ENCODE measurements at regions not wholly inside any gene's neighbourhood (a gene's known extent, or its start where the extent isn't known, plus 50 kb on each side); places are given as distances from the start of the nearest gene placed in this dataset.

DNA sequence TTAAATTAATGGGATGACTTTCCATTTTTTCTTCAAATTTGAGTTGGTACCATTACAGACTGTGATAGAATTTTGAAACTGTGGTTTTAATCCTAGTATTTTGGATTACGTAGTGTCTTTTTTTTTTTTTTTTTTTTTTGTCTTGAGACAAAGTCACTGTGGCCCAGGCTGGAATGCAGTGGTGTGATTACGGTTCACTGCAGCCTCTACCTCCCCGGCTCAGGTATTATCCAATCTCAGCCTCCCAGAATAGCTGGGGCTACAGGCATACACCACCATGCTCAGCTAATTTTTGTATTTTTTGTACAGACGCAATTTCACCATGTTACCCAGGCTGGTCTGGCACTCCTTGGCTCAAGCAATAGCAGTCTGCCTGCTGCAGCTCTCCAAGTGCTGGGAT lies 87.1 kb downstream of the SOX4 start:
- ATAC-seq: no peak
- TF ChIP-seq ISL1 (CRISPR knock-in tag; IDR thresholded peaks at IDR 0.05): no peak
- TF ChIP-seq RARB (CRISPR knock-in tag; IDR thresholded peaks at IDR 0.05): no peak
- TF ChIP-seq, protein P1, sequence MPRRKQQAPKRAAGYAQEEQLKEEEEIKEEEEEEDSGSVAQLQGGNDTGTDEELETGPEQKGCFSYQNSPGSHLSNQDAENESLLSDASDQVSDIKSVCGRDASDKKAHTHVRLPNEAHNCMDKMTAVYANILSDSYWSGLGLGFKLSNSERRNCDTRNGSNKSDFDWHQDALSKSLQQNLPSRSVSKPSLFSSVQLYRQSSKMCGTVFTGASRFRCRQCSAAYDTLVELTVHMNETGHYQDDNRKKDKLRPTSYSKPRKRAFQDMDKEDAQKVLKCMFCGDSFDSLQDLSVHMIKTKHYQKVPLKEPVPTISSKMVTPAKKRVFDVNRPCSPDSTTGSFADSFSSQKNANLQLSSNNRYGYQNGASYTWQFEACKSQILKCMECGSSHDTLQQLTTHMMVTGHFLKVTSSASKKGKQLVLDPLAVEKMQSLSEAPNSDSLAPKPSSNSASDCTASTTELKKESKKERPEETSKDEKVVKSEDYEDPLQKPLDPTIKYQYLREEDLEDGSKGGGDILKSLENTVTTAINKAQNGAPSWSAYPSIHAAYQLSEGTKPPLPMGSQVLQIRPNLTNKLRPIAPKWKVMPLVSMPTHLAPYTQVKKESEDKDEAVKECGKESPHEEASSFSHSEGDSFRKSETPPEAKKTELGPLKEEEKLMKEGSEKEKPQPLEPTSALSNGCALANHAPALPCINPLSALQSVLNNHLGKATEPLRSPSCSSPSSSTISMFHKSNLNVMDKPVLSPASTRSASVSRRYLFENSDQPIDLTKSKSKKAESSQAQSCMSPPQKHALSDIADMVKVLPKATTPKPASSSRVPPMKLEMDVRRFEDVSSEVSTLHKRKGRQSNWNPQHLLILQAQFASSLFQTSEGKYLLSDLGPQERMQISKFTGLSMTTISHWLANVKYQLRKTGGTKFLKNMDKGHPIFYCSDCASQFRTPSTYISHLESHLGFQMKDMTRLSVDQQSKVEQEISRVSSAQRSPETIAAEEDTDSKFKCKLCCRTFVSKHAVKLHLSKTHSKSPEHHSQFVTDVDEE (CRISPR knock-in tag; IDR thresholded peaks at IDR 0.05): no peak
- TF ChIP-seq, protein P2, sequence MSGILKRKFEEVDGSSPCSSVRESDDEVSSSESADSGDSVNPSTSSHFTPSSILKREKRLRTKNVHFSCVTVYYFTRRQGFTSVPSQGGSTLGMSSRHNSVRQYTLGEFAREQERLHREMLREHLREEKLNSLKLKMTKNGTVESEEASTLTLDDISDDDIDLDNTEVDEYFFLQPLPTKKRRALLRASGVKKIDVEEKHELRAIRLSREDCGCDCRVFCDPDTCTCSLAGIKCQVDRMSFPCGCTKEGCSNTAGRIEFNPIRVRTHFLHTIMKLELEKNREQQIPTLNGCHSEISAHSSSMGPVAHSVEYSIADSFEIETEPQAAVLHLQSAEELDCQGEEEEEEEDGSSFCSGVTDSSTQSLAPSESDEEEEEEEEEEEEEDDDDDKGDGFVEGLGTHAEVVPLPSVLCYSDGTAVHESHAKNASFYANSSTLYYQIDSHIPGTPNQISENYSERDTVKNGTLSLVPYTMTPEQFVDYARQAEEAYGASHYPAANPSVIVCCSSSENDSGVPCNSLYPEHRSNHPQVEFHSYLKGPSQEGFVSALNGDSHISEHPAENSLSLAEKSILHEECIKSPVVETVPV (CRISPR knock-in tag; IDR thresholded peaks at IDR 0.05): no peak
- no peak for TF ChIP-seq BACH2 (CRISPR knock-in tag; IDR thresholded peaks at IDR 0.05; ENCODE audit: borderline replicate concordance)

DNA sequence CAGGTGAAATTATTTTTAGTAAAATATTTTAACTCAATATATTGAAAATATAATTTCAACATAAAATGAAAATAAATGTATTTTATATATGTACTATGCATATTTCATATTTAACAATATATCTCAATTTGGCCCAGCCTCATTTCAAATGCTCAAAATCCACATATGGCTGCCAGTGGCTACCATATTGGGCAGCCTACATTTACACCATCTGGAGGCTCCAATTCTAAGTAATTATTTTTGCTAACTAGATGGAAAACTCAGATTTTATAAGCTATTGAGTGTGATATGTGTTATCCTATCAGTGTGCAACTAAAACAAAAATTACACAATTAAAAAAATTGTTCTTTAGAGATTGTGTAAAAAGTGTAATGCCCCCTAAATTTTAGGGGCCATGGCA lies 96.9 kb downstream of the SOX4 start:
- no peak for ATAC-seq
- TF ChIP-seq, protein P3, sequence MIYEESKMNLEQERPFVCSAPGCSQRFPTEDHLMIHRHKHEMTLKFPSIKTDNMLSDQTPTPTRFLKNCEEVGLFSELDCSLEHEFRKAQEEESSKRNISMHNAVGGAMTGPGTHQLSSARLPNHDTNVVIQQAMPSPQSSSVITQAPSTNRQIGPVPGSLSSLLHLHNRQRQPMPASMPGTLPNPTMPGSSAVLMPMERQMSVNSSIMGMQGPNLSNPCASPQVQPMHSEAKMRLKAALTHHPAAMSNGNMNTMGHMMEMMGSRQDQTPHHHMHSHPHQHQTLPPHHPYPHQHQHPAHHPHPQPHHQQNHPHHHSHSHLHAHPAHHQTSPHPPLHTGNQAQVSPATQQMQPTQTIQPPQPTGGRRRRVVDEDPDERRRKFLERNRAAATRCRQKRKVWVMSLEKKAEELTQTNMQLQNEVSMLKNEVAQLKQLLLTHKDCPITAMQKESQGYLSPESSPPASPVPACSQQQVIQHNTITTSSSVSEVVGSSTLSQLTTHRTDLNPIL (CRISPR knock-in tag; IDR thresholded peaks at IDR 0.05; ENCODE audit: low read depth): no peak
- TF ChIP-seq ZFP30 (CRISPR knock-in tag; IDR thresholded peaks at IDR 0.05) (no peak), BACH2 (CRISPR knock-in tag; IDR thresholded peaks at IDR 0.05; ENCODE audit: borderline replicate concordance) (no peak), RARB (CRISPR knock-in tag; IDR thresholded peaks at IDR 0.05) (no peak), ZNF8 (CRISPR knock-in tag; IDR thresholded peaks at IDR 0.05) (no peak), GLIS3 (CRISPR knock-in tag; IDR thresholded peaks at IDR 0.05) (no peak), ZFP3 (CRISPR knock-in tag; IDR thresholded peaks at IDR 0.05) (no peak), CSDC2 (CRISPR knock-in tag; IDR thresholded peaks at IDR 0.05) (no peak), PPARA (CRISPR knock-in tag; IDR thresholded peaks at IDR 0.05; ENCODE audit: borderline replicate concordance) (no peak), ESRRG (CRISPR knock-in tag; IDR thresholded peaks at IDR 0.05) (no peak), ZC3H10 (CRISPR knock-in tag; IDR thresholded peaks at IDR 0.05) (no peak), TCF4 (CRISPR knock-in tag; IDR thresholded peaks at IDR 0.05; ENCODE audit: borderline replicate concordance) (no peak), OSR1 (CRISPR knock-in tag; IDR thresholded peaks at IDR 0.05) (no peak), ZNF70 (CRISPR knock-in tag; IDR thresholded peaks at IDR 0.05) (no peak), ARNTL (CRISPR knock-in tag; IDR thresholded peaks at IDR 0.05; ENCODE audit: borderline replicate concordance, low read depth) (no peak), ZNF565 (CRISPR knock-in tag; conservative IDR thresholded peaks at IDR 0.05; ENCODE audit: low read depth) (no peak), SNAI2 (CRISPR knock-in tag; IDR thresholded peaks at IDR 0.05) (no peak)
- TF ChIP-seq, protein P1 (CRISPR knock-in tag; IDR thresholded peaks at IDR 0.05): no peak
- TF ChIP-seq, protein P4, sequence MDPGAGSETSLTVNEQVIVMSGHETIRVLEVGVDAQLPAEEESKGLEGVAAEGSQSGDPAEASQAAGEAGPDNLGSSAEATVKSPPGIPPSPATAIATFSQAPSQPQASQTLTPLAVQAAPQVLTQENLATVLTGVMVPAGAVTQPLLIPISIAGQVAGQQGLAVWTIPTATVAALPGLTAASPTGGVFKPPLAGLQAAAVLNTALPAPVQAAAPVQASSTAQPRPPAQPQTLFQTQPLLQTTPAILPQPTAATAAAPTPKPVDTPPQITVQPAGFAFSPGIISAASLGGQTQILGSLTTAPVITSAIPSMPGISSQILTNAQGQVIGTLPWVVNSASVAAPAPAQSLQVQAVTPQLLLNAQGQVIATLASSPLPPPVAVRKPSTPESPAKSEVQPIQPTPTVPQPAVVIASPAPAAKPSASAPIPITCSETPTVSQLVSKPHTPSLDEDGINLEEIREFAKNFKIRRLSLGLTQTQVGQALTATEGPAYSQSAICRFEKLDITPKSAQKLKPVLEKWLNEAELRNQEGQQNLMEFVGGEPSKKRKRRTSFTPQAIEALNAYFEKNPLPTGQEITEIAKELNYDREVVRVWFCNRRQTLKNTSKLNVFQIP (CRISPR knock-in tag; IDR thresholded peaks at IDR 0.05; ENCODE audit: borderline replicate concordance, low read depth): no peak
- TF ChIP-seq, protein P5, sequence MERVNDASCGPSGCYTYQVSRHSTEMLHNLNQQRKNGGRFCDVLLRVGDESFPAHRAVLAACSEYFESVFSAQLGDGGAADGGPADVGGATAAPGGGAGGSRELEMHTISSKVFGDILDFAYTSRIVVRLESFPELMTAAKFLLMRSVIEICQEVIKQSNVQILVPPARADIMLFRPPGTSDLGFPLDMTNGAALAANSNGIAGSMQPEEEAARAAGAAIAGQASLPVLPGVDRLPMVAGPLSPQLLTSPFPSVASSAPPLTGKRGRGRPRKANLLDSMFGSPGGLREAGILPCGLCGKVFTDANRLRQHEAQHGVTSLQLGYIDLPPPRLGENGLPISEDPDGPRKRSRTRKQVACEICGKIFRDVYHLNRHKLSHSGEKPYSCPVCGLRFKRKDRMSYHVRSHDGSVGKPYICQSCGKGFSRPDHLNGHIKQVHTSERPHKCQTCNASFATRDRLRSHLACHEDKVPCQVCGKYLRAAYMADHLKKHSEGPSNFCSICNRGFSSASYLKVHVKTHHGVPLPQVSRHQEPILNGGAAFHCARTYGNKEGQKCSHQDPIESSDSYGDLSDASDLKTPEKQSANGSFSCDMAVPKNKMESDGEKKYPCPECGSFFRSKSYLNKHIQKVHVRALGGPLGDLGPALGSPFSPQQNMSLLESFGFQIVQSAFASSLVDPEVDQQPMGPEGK (CRISPR knock-in tag; IDR thresholded peaks at IDR 0.05; ENCODE audit: borderline replicate concordance): no peak
